SK-N-SH (cell line): ENCODE measurements at regions not wholly inside any gene's neighbourhood (a gene's known extent, or its start where the extent isn't known, plus 50 kb on each side); places are given as distances from the start of the nearest gene placed in this dataset.

Experiments used
- CTCF ChIA-PET: fragments of 300-600, 350-600 bp; formaldehyde crosslinking; extraction: SDS; loops from one replicate; lab custom pipeline; 2021; lab: Yijun Ruan, JAX
- POLR2A ChIA-PET: fragments of 350-600 bp; sonication (Branson Sonifier 250); formaldehyde crosslinking; extraction: SDS; loops from one replicate; lab custom pipeline; 2020; ENCODE audit warnings: antibody characterized with exemption, inconsistent platforms; lab: Yijun Ruan, JAX
- DNase-seq: peaks from one replicate; pipeline ENCODE4 v3.0.0; 2012
- H2AFZ ChIP-seq: fragments of 200-600 bp; sonication (generic); 2 replicates; pipeline ENCODE4 v1.8.1; 2016; ENCODE audit warnings: antibody characterized with exemption, mild to moderate bottlenecking, low read depth
- H3F3A ChIP-seq: fragments of 200-600 bp; sonication (generic); replicated peaks from 2 replicates; pipeline ENCODE3; 2016; ENCODE audit warnings: antibody characterized with exemption, mild to moderate bottlenecking; ENCODE audit not compliant: insufficient read depth
- H3K27ac ChIP-seq, 2 experiments: fragments of 200-500 bp in 1 of 2; fragments of 200-600 bp in 1 of 2; sonication (Bioruptor generic) in 1 of 2; sonication (generic), shearing (Covaris generic) in 1 of 2; 2 replicates each; pipeline versions ENCODE4 v1.5.1 to v1.6.1; 2014 to 2016; ENCODE audit warnings: low read depth in 2 of 2, inconsistent platforms in 1 of 2, low read length in 1 of 2, mild to moderate bottlenecking in 1 of 2, mixed read lengths in 1 of 2
- H3K27me3 ChIP-seq: fragments of 200-600 bp; sonication (generic), shearing (Covaris generic); 2 replicates; pipeline ENCODE4 v1.6.1; 2016; ENCODE audit warnings: mixed run types; ENCODE audit not compliant: insufficient read depth
- H3K36me3 ChIP-seq, 2 experiments: fragments of 200-500 bp in 1 of 2; fragments of 200-600 bp in 1 of 2; sonication (Bioruptor generic) in 1 of 2; sonication (generic) in 1 of 2; replicated peaks in 1 of 2; 2 replicates each; pipeline versions ENCODE3 to v1.5.1; 2014 to 2016; ENCODE audit warnings: low read length in 1 of 2, mild to moderate bottlenecking in 1 of 2; ENCODE audit not compliant: insufficient read depth in 2 of 2, control insufficient read depth in 1 of 2
- H3K4me1 ChIP-seq, 2 experiments: fragments of 200-500 bp in 1 of 2; fragments of 200-600 bp in 1 of 2; sonication (Bioruptor generic) in 1 of 2; sonication (generic), shearing (Covaris generic) in 1 of 2; 2 replicates each; pipeline versions ENCODE4 v1.5.1 to v1.6.1; 2014 to 2016; ENCODE audit warnings: low read depth in 1 of 2, low read length in 1 of 2, mixed run types in 1 of 2; ENCODE audit not compliant: insufficient read depth in 2 of 2, control insufficient read depth in 1 of 2
- H3K4me2 ChIP-seq: fragments of 200-600 bp; sonication (generic), shearing (Covaris generic); 2 replicates; pipeline ENCODE4 v1.6.1; 2017; ENCODE audit warnings: mixed run types
- H3K4me3 ChIP-seq, 2 experiments: fragments of 200-500 bp in 1 of 2; fragments of 200-600 bp in 1 of 2; sonication (Bioruptor generic) in 1 of 2; sonication (generic), shearing (Covaris generic) in 1 of 2; 2 replicates each; pipeline versions ENCODE4 v1.5.1 to v1.8.1; 2014 to 2016; ENCODE audit warnings: low read depth in 2 of 2, inconsistent platforms in 1 of 2, low read length in 1 of 2, mild to moderate bottlenecking in 1 of 2, mixed read lengths in 1 of 2, moderate library complexity in 1 of 2
- H3K79me2 ChIP-seq: fragments of 200-600 bp; sonication (generic); 2 replicates; pipeline ENCODE4 v1.8.1; 2017; ENCODE audit warnings: mild to moderate bottlenecking; ENCODE audit not compliant: insufficient read depth
- H3K9ac ChIP-seq: fragments of 200-600 bp; sonication (generic); 2 replicates; pipeline ENCODE4 v1.6.1; 2017; ENCODE audit warnings: mixed run types
- H3K9me2 ChIP-seq: fragments of 200-600 bp; sonication (generic); 2 replicates; pipeline ENCODE4 v1.6.1; 2017; ENCODE audit warnings: mixed run types
- H3K9me3 ChIP-seq: fragments of 200-600 bp; sonication (generic); 2 replicates; pipeline ENCODE4 v1.6.1; 2017; ENCODE audit warnings: mixed run types, mild to moderate bottlenecking, moderate library complexity
- H4K20me1 ChIP-seq: fragments of 200-600 bp; sonication (generic); 2 replicates; pipeline ENCODE4 v1.6.1; 2017; ENCODE audit warnings: mild to moderate bottlenecking, mixed run types; ENCODE audit not compliant: insufficient read depth
- CTCF ChIP-seq: fragments of 200-600 bp; sonication (generic); IDR thresholded peaks from 2 replicates; pipeline ENCODE4 v1.6.1; 2017; ENCODE audit warnings: antibody characterized with exemption, mild to moderate bottlenecking, moderate library complexity
- FOSL2 ChIP-seq: IDR thresholded peaks from 2 replicates; pipeline ENCODE4 v1.4.0; 2012; ENCODE audit warnings: low read depth, mild to moderate bottlenecking, moderate library complexity, borderline replicate concordance
- FOXJ3 ChIP-seq: sonication (generic); formaldehyde crosslinking; IDR thresholded peaks from 2 replicates; pipeline ENCODE4 v1.5.1; 2020; ENCODE audit warnings: mild to moderate bottlenecking, missing genetic modification reagents
- FOXM1 ChIP-seq: IDR thresholded peaks from 2 replicates; pipeline ENCODE4 v1.4.0; 2012; ENCODE audit warnings: low read depth, mild to moderate bottlenecking
- GATA2 ChIP-seq: sonication (generic); formaldehyde crosslinking; IDR thresholded peaks from 2 replicates; pipeline ENCODE4 v1.5.0; 2020; ENCODE audit warnings: mild to moderate bottlenecking, missing genetic modification reagents
- JUND ChIP-seq: IDR thresholded peaks from 2 replicates; pipeline ENCODE4 v1.4.0; 2012
- MAX ChIP-seq: IDR thresholded peaks from 2 replicates; pipeline ENCODE4 v1.4.0; 2012; ENCODE audit warnings: low read depth
- MXI1 ChIP-seq: IDR thresholded peaks from 2 replicates; pipeline ENCODE4 v1.6.1; 2012; ENCODE audit warnings: mild to moderate bottlenecking, low read depth, low read length, improper control_type of control experiment
- REST ChIP-seq: IDR thresholded peaks from 2 replicates; pipeline ENCODE4 v1.6.1; 2012; ENCODE audit warnings: mild to moderate bottlenecking, low read depth, low read length, moderate library complexity
- RFX5 ChIP-seq: IDR thresholded peaks from 2 replicates; pipeline ENCODE4 v1.6.1; 2012; ENCODE audit warnings: mild to moderate bottlenecking, improper control_type of control experiment, low read length
- RXRA ChIP-seq: IDR thresholded peaks from 2 replicates; pipeline ENCODE4 v1.4.0; 2012; ENCODE audit warnings: low read depth, mild to moderate bottlenecking, borderline replicate concordance
- SMC3 ChIP-seq: IDR thresholded peaks from 2 replicates; pipeline ENCODE4 v1.6.1; 2012; ENCODE audit warnings: low read depth, low read length, improper control_type of control experiment
- TCF12 ChIP-seq: IDR thresholded peaks from 2 replicates; pipeline ENCODE4 v1.4.0; 2012
- TEAD4 ChIP-seq: IDR thresholded peaks from 2 replicates; pipeline ENCODE4 v1.4.0; 2012; ENCODE audit warnings: mild to moderate bottlenecking, borderline replicate concordance; ENCODE audit not compliant: insufficient read depth
- USF1 ChIP-seq: IDR thresholded peaks from 2 replicates; pipeline ENCODE4 v1.4.0; 2012; ENCODE audit warnings: low read depth, borderline replicate concordance
- YY1 ChIP-seq: IDR thresholded peaks from 2 replicates; pipeline ENCODE4 v1.4.0; 2012; ENCODE audit warnings: low read depth, mild to moderate bottlenecking
- WGBS: methylation state at CpG from one replicate; pipeline ENCODE4 v1.1.6; 2017; ENCODE audit warnings: low lambda C conversion rate; 5-methylcytosine and 5-hydroxymethylcytosine counted together

GRCh38 chr17:77280304-77281121, 139.7 kb downstream of the SEC14L1 start:
- TF ChIP-seq MXI1 = no peak
- no peak for TF ChIP-seq JUND
- TF ChIP-seq FOSL2 = no peak
- no peak for TF ChIP-seq FOXJ3 (CRISPR knock-in tag)
- TF ChIP-seq USF1 = no peak
- TF ChIP-seq GATA2 (CRISPR knock-in tag) = no peak
- no peak for TF ChIP-seq RFX5
- TF ChIP-seq TEAD4 = no peak
- no peak for TF ChIP-seq YY1
- TF ChIP-seq CTCF = no peak
- TF ChIP-seq FOXM1 = no peak
- no peak for TF ChIP-seq RXRA
- TF ChIP-seq SMC3 = no peak
- no peak for TF ChIP-seq TCF12
- no peak for TF ChIP-seq MAX
- no peak for TF ChIP-seq REST
- Histone ChIP-seq H3K4me3 (peak overlapping the region in 1 of 2 experiments; percentile 55; a peak in 2 of 4 replicates), H2AFZ (no peak overlapping the region; the same call in 1 of the 2 replicates), H4K20me1 (no peaks in the 10 kb centered on the region), H3K9me2 (no peaks in the 10 kb centered on the region), H3K9ac (no peak overlapping the region), H3K4me2 (no peak overlapping the region), H3K79me2 (no peaks in the 10 kb centered on the region), H3K36me3 (no peaks in the 10 kb centered on the region), H3K27me3 (no peaks in the 10 kb centered on the region), H3F3A (peaks cover 31% of the 10 kb centered on the region), H3K4me1 (peaks cover 19 to 46% of the 10 kb centered on the region in 2 experiments), H3K27ac (peak overlapping the region in 1 of 2 experiments; percentile 30; a peak in 1 of 4 replicates), H3K9me3 (no peaks in the 10 kb centered on the region)
- 68% methylated on average over 39 of the region's 63 CpGs for WGBS
- ChIA-PET CTCF (interaction anchor here (0.6 to 2.1 kb wide), 13 partner anchors 9 to 311 kb away, joined by 3 to 8 read pairs (median 3); no protein-coding TSS in a partner anchor), POLR2A (no interaction called here)
- DNase-seq = peak; percentile 33
